GM18499 (cell line): ENCODE measurements at regions not wholly inside any gene's neighbourhood (a gene's known extent, or its start where the extent isn't known, plus 50 kb on each side); places are given as distances from the start of the nearest gene placed in this dataset.

Experiments
- ATAC-seq: cut with Tn5 transposase; IDR thresholded peaks from one replicate; pipeline ENCODE4 v1.9.1; 2021; ENCODE audit warnings: moderate number of reproducible peaks; ENCODE audit not compliant: insufficient read depth, unreplicated experiment

GRCh38 chr17:71325117-71325516 is 795.7 kb upstream of the SOX9 start:
- ATAC-seq: no peak

- ATAC-seq: no peak
Observed at GRCh38 chr17:71325886-71326285, 794.9 kb upstream of the SOX9 start.

- no peak for ATAC-seq
Observed at GRCh38 chr17:71327376-71328059, 793.3 kb upstream of the SOX9 start.

- no peak for ATAC-seq
Observed at GRCh38 chr17:71329310-71330098, 791.3 kb upstream of the SOX9 start.

- no peak for ATAC-seq
Observed at GRCh38 chr17:71330099-71330375, 790.8 kb upstream of the SOX9 start.

- ATAC-seq: no peak
Observed at GRCh38 chr17:71331754-71332325, 789.0 kb upstream of the SOX9 start.

GRCh38 chr17:71334048-71334751 is 786.6 kb upstream of the SOX9 start:
- no peak for ATAC-seq

GRCh38 chr17:71335212-71335611 is 785.6 kb upstream of the SOX9 start:
- ATAC-seq: no peak

- ATAC-seq: no peak
Observed at GRCh38 chr17:71337938-71338337, 782.9 kb upstream of the SOX9 start.

- no peak for ATAC-seq
Observed at GRCh38 chr17:71338396-71338795, 782.4 kb upstream of the SOX9 start.

- no peak for ATAC-seq
Observed at GRCh38 chr17:71339206-71339605, 781.6 kb upstream of the SOX9 start.

GRCh38 chr17:71342737-71343136 is 778.1 kb upstream of the SOX9 start:
- ATAC-seq: no peak

GRCh38 chr17:71349908-71350600 is 770.8 kb upstream of the SOX9 start:
- no peak for ATAC-seq

- no peak for ATAC-seq
Observed at GRCh38 chr17:71360301-71360700, 760.5 kb upstream of the SOX9 start.

- ATAC-seq: no peak
Observed at GRCh38 chr17:71361656-71362450, 759.0 kb upstream of the SOX9 start.

GRCh38 chr17:71363661-71364060 is 757.2 kb upstream of the SOX9 start:
- ATAC-seq: no peak

GRCh38 chr17:71371809-71372208 is 749.0 kb upstream of the SOX9 start:
- no peak for ATAC-seq

GRCh38 chr17:71375948-71376347 is 744.9 kb upstream of the SOX9 start:
- ATAC-seq: no peak

GRCh38 chr17:71376933-71377332 is 743.9 kb upstream of the SOX9 start:
- ATAC-seq: no peak

- no peak for ATAC-seq
Observed at GRCh38 chr17:71378036-71378435, 742.8 kb upstream of the SOX9 start.
